Osteocyte (in vitro differentiated cells): ENCODE measurements at regions not wholly inside any gene's neighbourhood (a gene's known extent, or its start where the extent isn't known, plus 50 kb on each side); places are given as distances from the start of the nearest gene placed in this dataset.
A peak's percentile ranks its signal among the peaks of the same experiment; 100 is the strongest.

ENCODE experiments used
- DNase-seq: peaks from one replicate; pipeline ENCODE4 v3.0.0; 2021; ENCODE audit warnings: mixed read lengths; ENCODE audit not compliant: unreplicated experiment; ENCODE audit errors: extremely low spot score
- H3K27ac Mint-ChIP-seq: one replicate; pipeline ENCODE4 v1.8.0; 2021; ENCODE audit warnings: mild to moderate bottlenecking, mixed read lengths; ENCODE audit not compliant: unreplicated experiment
- H3K27me3 Mint-ChIP-seq: one replicate; pipeline ENCODE4 v1.8.0; 2021; ENCODE audit warnings: mixed read lengths; ENCODE audit not compliant: unreplicated experiment
- H3K36me3 Mint-ChIP-seq: one replicate; pipeline ENCODE4 v1.8.0; 2021; ENCODE audit warnings: mixed read lengths; ENCODE audit not compliant: unreplicated experiment
- H3K4me1 Mint-ChIP-seq: one replicate; pipeline ENCODE4 v1.8.0; 2021; ENCODE audit warnings: mixed read lengths; ENCODE audit not compliant: unreplicated experiment
- H3K4me3 Mint-ChIP-seq: one replicate; pipeline ENCODE4 v1.8.0; 2021; ENCODE audit warnings: mild to moderate bottlenecking, moderate library complexity, mixed read lengths; ENCODE audit not compliant: unreplicated experiment
- H3K9me3 Mint-ChIP-seq: one replicate; pipeline ENCODE4 v1.8.0; 2021; ENCODE audit warnings: mixed read lengths; ENCODE audit not compliant: unreplicated experiment
- CTCF ChIP-seq: fragments of 200-600 bp; sonication (generic); IDR thresholded peaks from 2 replicates; pipeline ENCODE4 v1.5.0; 2021; ENCODE audit warnings: antibody characterized with exemption, mild to moderate bottlenecking, moderate library complexity

- TF ChIP-seq CTCF: no peak
- peaks cover 59% of the 10 kb centered on the region for H3K4me1 Mint-ChIP-seq
- H3K4me3 Mint-ChIP-seq: no peak overlapping the region
- H3K27ac Mint-ChIP-seq: peak overlapping the region; percentile 66
- no peaks in the 10 kb centered on the region for H3K27me3 Mint-ChIP-seq
- peaks cover 2% of the 10 kb centered on the region for H3K36me3 Mint-ChIP-seq
- H3K9me3 Mint-ChIP-seq: no peaks in the 10 kb centered on the region
- no peak for DNase-seq
These were observed 481.5 kb upstream of the JAG1 start for GRCh38 chr20:11155156-11155756.

GRCh38 chr20:11156922-11157321 lies 483.1 kb upstream of the JAG1 start:
- H3K9me3 Mint-ChIP-seq: no peaks in the 10 kb centered on the region
- H3K36me3 Mint-ChIP-seq: peaks cover 2% of the 10 kb centered on the region

DNA sequence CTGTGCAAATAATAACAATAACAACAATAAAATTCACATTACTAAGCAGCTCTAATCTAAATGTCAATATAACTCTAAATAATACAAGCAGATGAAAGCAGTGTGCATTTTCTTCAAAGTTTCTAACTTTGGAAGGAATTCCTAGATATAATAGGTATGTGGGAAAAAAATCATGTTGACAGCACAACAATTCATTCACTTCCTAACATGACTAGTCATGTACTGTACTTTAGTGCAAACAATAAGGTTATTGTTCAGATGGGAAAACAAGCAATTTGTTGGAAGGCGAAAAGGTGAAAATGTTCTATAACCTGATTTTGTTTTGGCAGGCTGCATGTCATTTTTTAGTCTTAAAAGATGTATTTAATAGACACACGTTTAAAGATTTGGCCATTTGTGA lies 484.3 kb upstream of the JAG1 start:
- no peak for TF ChIP-seq CTCF
- H3K4me3 Mint-ChIP-seq: no peak overlapping the region
- DNase-seq: no peak
- H3K27me3 Mint-ChIP-seq: no peaks in the 10 kb centered on the region
- H3K36me3 Mint-ChIP-seq: peaks cover 2% of the 10 kb centered on the region
- H3K4me1 Mint-ChIP-seq: peaks cover 65% of the 10 kb centered on the region
- no peaks in the 10 kb centered on the region for H3K9me3 Mint-ChIP-seq
- peak overlapping the region; percentile 88 for H3K27ac Mint-ChIP-seq

More at GRCh38 chr20:11156922-11157321, 483.1 kb upstream of the JAG1 start:
- Mint-ChIP-seq H3K4me3 (no peak overlapping the region), H3K27ac (no peak overlapping the region), H3K4me1 (peaks cover 66% of the 10 kb centered on the region), H3K27me3 (no peaks in the 10 kb centered on the region)
- no peak for TF ChIP-seq CTCF
- no peak for DNase-seq

DNA sequence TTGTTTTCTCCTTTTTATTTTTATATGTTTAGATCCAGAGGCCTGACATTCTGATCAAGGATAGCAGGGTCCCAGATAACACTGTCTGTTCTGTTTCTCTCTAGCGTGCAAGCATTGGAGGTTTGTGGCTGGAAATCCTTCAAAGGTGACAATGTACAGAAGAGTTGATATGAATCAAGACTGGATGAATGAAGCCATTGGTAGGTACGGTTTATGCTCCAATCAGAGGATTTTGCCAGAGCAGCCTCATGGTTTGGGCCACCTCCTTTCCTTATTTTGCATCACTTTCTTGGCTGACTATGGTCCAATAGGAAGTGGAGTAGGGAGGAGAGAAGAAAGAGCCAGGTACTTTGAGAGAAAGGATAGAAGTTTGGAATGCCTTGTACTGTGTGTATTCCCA lies 484.8 kb upstream of the JAG1 start:
- no peak overlapping the region for H3K4me3 Mint-ChIP-seq
- no peaks in the 10 kb centered on the region for H3K27me3 Mint-ChIP-seq
- peaks cover 2% of the 10 kb centered on the region for H3K36me3 Mint-ChIP-seq
- H3K4me1 Mint-ChIP-seq: peaks cover 61% of the 10 kb centered on the region
- DNase-seq: no peak
- no peaks in the 10 kb centered on the region for H3K9me3 Mint-ChIP-seq
- TF ChIP-seq CTCF: no peak
- peak overlapping the region; percentile 88 for H3K27ac Mint-ChIP-seq

GRCh38 chr20:11159728-11160127 lies 485.9 kb upstream of the JAG1 start:
- Mint-ChIP-seq H3K4me3 (no peak overlapping the region), H3K4me1 (peaks cover 49% of the 10 kb centered on the region), H3K27me3 (no peaks in the 10 kb centered on the region), H3K36me3 (peaks cover 2% of the 10 kb centered on the region), H3K9me3 (no peaks in the 10 kb centered on the region), H3K27ac (peak overlapping the region; percentile 88)
- no peak for TF ChIP-seq CTCF
- DNase-seq: no peak
